ENCODE measurements at regions not wholly inside any gene's neighbourhood (a gene's known extent, or its start where the extent isn't known, plus 50 kb on each side); places are given as distances from the start of the nearest gene placed in this dataset.

GRCh38 chr10:106493751-106494150 is 670.8 kb downstream of the SORCS1 start (continued):
- no peak for TF ChIP-seq ZNF331 (CRISPR knock-in tag; IDR thresholded peaks at IDR 0.05; ENCODE audit: low read depth)
- TF ChIP-seq, protein P1, sequence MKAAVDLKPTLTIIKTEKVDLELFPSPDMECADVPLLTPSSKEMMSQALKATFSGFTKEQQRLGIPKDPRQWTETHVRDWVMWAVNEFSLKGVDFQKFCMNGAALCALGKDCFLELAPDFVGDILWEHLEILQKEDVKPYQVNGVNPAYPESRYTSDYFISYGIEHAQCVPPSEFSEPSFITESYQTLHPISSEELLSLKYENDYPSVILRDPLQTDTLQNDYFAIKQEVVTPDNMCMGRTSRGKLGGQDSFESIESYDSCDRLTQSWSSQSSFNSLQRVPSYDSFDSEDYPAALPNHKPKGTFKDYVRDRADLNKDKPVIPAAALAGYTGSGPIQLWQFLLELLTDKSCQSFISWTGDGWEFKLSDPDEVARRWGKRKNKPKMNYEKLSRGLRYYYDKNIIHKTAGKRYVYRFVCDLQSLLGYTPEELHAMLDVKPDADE (IDR thresholded peaks at IDR 0.05), result no peak
- no peak for TF ChIP-seq EZH2phosphoT487 (IDR thresholded peaks at IDR 0.05; ENCODE audit: unreplicated experiment)
- TF ChIP-seq NANOG (IDR thresholded peaks at IDR 0.05; ENCODE audit: borderline replicate concordance), result no peak
- TF ChIP-seq ZNF114 (CRISPR knock-in tag; IDR thresholded peaks at IDR 0.05), result no peak
- no peak for TF ChIP-seq REST (IDR thresholded peaks at IDR 0.05; ENCODE audit: unreplicated experiment)
- no peak for TF ChIP-seq POLR2AphosphoS5 (IDR thresholded peaks at IDR 0.05; ENCODE audit: low read depth)
- TF ChIP-seq, protein P2, sequence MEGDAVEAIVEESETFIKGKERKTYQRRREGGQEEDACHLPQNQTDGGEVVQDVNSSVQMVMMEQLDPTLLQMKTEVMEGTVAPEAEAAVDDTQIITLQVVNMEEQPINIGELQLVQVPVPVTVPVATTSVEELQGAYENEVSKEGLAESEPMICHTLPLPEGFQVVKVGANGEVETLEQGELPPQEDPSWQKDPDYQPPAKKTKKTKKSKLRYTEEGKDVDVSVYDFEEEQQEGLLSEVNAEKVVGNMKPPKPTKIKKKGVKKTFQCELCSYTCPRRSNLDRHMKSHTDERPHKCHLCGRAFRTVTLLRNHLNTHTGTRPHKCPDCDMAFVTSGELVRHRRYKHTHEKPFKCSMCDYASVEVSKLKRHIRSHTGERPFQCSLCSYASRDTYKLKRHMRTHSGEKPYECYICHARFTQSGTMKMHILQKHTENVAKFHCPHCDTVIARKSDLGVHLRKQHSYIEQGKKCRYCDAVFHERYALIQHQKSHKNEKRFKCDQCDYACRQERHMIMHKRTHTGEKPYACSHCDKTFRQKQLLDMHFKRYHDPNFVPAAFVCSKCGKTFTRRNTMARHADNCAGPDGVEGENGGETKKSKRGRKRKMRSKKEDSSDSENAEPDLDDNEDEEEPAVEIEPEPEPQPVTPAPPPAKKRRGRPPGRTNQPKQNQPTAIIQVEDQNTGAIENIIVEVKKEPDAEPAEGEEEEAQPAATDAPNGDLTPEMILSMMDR (conservative IDR thresholded peaks at IDR 0.05; ENCODE audit: low read depth in 2 of 2), result no peak

DNA sequence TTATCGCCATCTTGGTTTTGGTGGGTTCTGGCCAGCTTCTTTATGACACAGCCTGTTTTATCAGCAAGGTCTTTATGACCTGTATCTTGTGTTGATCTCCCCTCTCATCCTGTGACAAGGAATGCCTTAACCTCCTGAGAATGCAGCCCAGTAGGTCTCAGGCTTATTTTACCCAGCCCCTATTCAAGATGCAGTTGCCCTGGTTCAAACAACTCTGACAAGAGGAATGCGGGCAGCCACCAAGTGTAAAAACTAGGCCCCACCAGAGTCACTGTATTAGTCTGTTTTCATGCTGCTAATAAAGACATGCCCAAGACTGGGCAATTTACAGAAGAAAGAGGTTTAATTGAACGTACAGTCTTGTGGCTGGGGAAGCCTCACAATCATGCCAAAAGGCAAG is 671.3 kb downstream of the SORCS1 start:
- Histone ChIP-seq H4K20me1 (replicated peaks; ENCODE audit: insufficient read depth) (no peaks in the 10 kb centered on the region), H3K36me3 (ENCODE audit: insufficient read depth) (no peaks in the 10 kb centered on the region), H3K4me1 (ENCODE audit: insufficient read depth) (no peaks in the 10 kb centered on the region), H3K79me2 (replicated peaks; ENCODE audit: insufficient read depth) (no peaks in the 10 kb centered on the region), H3K4me2 (no peak overlapping the region), H3F3A (replicated peaks; ENCODE audit: low read depth) (no peaks in the 10 kb centered on the region), H3K27ac (ENCODE audit: low read depth) (no peak overlapping the region), H3K9me2 (ENCODE audit: insufficient read depth) (no peaks in the 10 kb centered on the region), H3K4me3 (no peak overlapping the region), H3K27me3 (ENCODE audit: insufficient read depth) (no peaks in the 10 kb centered on the region), H2AFZ (no peak overlapping the region)
- ATAC-seq, result no peak
- Mint-ChIP-seq H3K9me3 (peaks cover 6% of the 10 kb centered on the region), H3K4me3 (no peak overlapping the region), H3K27me3 (ENCODE audit: insufficient read depth, low read depth, poor library complexity) (no peaks in the 10 kb centered on the region), H3K4me1 (no peaks in the 10 kb centered on the region), H3K36me3 (ENCODE audit: low read depth) (0 out of 3 replicates have a peak, but pooled peaks cover 4% of the 10 kb centered on the region), H3K27ac (peak overlapping the region; percentile 57; the same call in 1 of the 2 replicates)
- no peak for DNase-seq (ENCODE audit: low spot score)
- TF ChIP-seq JUNB (IDR thresholded peaks at IDR 0.05; ENCODE audit: unreplicated experiment), result no peak
- TF ChIP-seq, protein P1 (IDR thresholded peaks at IDR 0.05), result no peak
- no peak for TF ChIP-seq ZNF462 (CRISPR knock-in tag; IDR thresholded peaks at IDR 0.05)
- no peak for TF ChIP-seq CREB1 (CRISPR knock-in tag; IDR thresholded peaks at IDR 0.05; ENCODE audit: low read depth)

Data from GM23338 (cell line).